ENCODE measurements at regions not wholly inside any gene's neighbourhood (a gene's known extent, or its start where the extent isn't known, plus 50 kb on each side); places are given as distances from the start of the nearest gene placed in this dataset.
A peak's percentile ranks its signal among the peaks of the same experiment; 100 is the strongest.
"Not testable (repeated sequence)": the region's sequence is repeated elsewhere in the genome, so short reads cannot be mapped to it uniquely, and the experiment has no call there.

- DNase-seq (ENCODE audit: low spot score), result no peak
Observed at GRCh38 chr21:15203740-15204139, 138.9 kb upstream of the NRIP1 start.

- DNase-seq (ENCODE audit: low spot score), result no peak
Observed at GRCh38 chr21:15204140-15204969, 139.6 kb upstream of the NRIP1 start.

- DNase-seq (ENCODE audit: low spot score), result no peak
Observed at GRCh38 chr21:15204970-15205286, 140.1 kb upstream of the NRIP1 start.

GRCh38 chr21:15206514-15206913, 141.7 kb upstream of the NRIP1 start:
- DNase-seq (ENCODE audit: low spot score), result no peak

- no peak for DNase-seq (ENCODE audit: low spot score)
Observed at GRCh38 chr21:15207231-15207630, 142.4 kb upstream of the NRIP1 start.

GRCh38 chr21:15207635-15208370, 143.0 kb upstream of the NRIP1 start:
- no peak for DNase-seq (ENCODE audit: low spot score)

GRCh38 chr21:15208786-15209185, 144.0 kb upstream of the NRIP1 start:
- no peak for DNase-seq (ENCODE audit: low spot score)

- no peak for DNase-seq (ENCODE audit: low spot score)
Observed at GRCh38 chr21:15209224-15209623, 144.4 kb upstream of the NRIP1 start.

- DNase-seq (ENCODE audit: low spot score), result no peak
Observed at GRCh38 chr21:15210235-15210678, 145.5 kb upstream of the NRIP1 start.

GRCh38 chr21:15211491-15212133, 146.8 kb upstream of the NRIP1 start:
- DNase-seq (ENCODE audit: low spot score), result peak; percentile 5

GRCh38 chr21:15212206-15212605, 147.4 kb upstream of the NRIP1 start:
- DNase-seq (ENCODE audit: low spot score), result no peak

GRCh38 chr21:15218476-15218875, 153.7 kb upstream of the NRIP1 start:
- DNase-seq (ENCODE audit: low spot score), result not testable (repeated sequence)

GRCh38 chr21:15219039-15219438, 154.2 kb upstream of the NRIP1 start:
- no peak for DNase-seq (ENCODE audit: low spot score)

- no peak for DNase-seq (ENCODE audit: low spot score)
Observed at GRCh38 chr21:15219894-15220293, 155.1 kb upstream of the NRIP1 start.

GRCh38 chr21:15221799-15222386, 157.1 kb upstream of the NRIP1 start:
- peak; percentile 4 for DNase-seq (ENCODE audit: low spot score)

GRCh38 chr21:15222707-15223106, 157.9 kb upstream of the NRIP1 start:
- DNase-seq (ENCODE audit: low spot score), result no peak

- no peak for DNase-seq (ENCODE audit: low spot score)
Observed at GRCh38 chr21:15224346-15225086, 159.7 kb upstream of the NRIP1 start.

GRCh38 chr21:15227919-15228318, 163.1 kb upstream of the NRIP1 start:
- DNase-seq (ENCODE audit: low spot score), result no peak

- no peak for DNase-seq (ENCODE audit: low spot score)
Observed at GRCh38 chr21:15229390-15229789, 164.6 kb upstream of the NRIP1 start.

GRCh38 chr21:15233611-15234010, 168.8 kb upstream of the NRIP1 start:
- no peak for DNase-seq (ENCODE audit: low spot score)

GRCh38 chr21:15236111-15236510, 171.3 kb upstream of the NRIP1 start:
- DNase-seq (ENCODE audit: low spot score), result no peak

- no peak for DNase-seq (ENCODE audit: low spot score)
Observed at GRCh38 chr21:15240848-15241247, 176.0 kb upstream of the NRIP1 start.

All from CD4-positive, alpha-beta T cell treated with Interleukin-6 at 100 ng/mL for 8 hours (primary cell).